ENCODE measurements at regions not wholly inside any gene's neighbourhood (a gene's known extent, or its start where the extent isn't known, plus 50 kb on each side); places are given as distances from the start of the nearest gene placed in this dataset.

DNA sequence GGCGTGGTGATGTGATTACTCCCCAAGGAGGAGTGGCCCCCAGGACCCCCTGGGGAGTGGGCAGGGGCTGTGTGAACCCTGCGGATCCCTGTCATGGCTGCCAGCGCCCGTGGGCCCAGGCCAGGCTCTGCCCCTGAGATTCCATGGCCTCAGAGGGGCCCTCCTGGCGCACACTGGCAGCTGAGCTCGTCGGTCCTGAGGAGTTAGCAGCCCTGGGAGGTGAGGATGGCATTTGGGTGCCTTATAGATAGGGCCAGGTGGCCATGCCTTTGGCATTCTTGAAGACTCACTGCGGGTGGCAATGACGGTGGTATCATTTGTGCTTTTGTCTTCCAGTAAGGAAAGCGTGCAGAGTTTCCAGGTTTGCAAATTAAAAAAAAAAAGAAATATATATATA, 146.8 kb upstream of the GSE1 start:
- no peak for DNase-seq

DNA sequence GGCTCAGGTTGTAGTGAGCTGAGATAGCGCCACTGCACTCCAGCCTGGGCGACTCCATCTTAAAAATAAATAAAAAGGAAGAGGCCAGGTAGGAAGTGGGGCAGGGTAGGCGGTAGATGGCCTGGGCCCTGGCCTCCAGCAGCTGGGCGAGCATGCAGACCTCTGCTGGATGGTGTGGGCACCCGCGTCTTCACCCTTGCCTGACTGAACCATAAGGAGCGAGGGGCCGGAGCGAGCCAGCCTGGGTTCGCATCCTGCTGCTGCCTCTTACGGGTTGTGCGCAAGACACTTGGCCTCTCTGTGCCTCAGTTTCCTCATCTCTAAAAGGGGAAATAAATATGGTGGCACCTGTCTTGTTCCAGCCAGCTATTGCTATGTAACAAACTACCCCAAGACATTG, 146.1 kb upstream of the GSE1 start:
- no peak for DNase-seq

DNA sequence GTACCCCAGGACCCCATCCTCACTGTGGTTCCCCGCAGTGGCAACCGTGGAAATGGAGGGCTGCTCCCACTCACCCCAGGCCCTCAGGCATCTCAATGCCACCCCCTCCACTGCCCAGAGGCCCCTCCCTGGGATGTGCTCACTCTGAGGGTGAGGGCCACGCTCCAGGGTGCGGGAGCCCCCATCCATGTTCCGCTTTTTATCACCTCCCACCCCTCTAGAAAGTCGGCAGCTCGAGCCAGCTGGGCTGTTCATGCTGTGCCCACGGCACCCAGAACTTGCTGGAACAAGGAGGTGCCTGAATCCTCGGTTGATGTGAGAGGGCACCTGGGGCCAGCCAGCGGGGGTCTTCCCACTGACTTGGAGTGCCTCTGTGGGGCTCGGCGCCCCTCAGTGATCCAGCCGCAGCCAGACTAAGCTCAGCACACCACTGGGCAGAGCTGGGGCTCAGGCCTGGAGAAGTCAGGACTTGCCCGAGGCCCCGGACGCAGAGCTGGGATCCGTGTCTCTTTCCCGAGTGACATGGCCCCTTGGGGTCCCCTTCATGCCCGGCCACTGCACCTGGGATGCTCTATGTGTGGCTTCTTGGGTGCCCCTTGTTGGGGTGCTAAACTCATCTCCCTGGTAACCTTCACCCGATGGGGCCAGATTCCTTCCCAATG, 143.1 kb upstream of the GSE1 start:
- DNase-seq: no peak

DNA sequence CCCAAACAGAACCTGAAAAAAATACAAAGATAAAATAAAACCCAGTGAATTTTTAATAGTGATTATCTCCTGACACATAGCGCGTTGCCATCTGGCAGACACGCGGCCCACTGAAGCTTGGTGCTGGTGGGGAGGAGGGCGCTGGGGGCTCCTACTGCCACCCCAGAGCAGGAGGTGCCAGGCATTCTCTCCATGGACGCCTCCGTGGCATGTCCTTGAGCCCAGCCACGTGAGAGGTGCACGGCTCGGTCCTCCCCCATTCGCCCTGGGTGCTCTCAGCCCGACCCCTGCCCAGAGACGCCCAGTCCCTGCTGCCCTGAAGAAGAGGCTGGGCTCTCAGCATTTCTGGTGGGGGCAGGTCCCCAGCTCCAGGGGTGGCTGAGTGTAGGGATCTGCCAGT, 142.2 kb upstream of the GSE1 start:
- no peak for DNase-seq

DNA sequence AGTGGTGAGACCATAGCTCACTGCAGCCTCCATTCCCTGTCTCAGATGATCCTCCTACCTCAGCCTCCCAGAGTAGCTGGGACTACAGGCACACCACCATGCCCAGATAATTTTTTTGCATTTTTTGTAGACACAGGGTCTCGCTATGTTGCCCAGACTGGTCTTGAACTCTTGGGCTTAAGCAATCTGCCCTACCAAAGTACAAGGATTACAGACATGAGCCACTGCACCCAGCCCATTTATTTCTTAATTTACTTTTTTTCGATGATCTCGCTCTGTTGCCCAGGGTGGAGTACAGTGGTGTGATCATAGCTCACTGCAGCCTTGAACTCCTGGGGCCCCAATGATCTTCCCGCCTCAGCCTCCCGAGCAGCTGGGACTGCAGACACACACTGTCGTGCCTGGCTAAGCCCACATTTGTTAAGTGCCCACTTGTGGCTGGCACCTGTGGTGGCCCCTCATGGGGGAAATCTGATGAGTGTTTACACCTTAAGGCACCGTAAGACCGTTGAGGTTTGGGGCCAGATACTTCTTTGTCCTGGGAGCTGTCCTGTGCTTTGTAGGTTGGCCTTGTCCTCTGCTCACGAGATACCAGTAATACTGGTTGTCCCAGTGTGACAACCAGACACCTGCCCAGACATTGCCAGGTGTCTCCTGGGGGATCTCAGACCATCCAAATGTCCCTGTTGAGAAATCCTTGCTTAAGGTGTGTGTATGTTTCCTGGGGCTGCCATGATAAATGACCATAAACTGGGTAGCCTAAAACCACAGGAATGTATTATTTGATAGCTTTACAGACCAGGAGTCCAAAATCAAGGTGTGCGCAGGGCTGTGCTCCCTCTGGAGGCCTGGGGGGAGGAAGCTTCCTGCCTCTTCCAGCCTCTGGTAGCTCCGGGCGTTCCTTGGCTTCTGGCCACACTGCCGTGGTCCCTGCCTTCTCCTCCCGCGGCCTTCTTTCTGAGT, 141.4 kb upstream of the GSE1 start:
- DNase-seq: no peak

DNA sequence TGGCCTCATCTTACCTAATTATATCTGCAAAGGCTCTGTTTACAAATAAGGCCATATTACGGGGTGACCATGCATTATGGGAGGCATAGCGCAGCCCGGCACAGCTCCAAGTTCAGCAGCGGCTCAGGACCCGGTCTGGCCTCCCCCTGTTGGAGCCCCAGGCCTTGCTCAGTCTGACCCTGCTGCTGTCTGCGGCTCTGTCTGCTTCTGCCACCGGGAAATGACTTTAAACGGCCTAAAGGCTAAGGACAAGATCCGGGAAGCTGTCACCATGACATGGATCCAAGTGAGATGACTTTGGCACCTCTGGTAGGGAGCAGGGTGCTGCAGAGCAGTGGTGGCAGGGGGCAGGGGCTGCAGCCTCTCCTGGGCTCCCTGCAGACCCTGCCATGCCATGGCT, 140.6 kb upstream of the GSE1 start:
- no peak for DNase-seq

DNA sequence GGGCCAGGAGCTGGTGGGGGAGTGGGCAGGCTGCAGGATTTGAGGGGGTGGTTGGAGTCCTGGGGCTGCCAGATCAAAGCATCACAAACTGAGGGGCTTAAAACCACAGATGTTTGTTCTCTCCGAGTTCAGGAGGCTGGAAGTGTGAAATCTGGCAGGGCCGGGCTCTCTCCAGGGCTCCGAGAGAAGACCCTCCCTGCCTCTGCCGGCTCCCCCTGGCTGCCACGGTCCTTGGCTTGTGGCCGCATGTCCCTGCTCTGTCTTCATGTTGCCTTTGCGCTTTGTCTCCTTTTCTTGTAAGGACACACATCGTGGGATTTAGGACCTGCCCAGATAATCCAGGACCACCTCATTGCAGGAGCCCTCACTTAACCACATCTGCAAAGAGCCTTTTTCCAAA, 139.8 kb upstream of the GSE1 start:
- no peak for DNase-seq

DNA sequence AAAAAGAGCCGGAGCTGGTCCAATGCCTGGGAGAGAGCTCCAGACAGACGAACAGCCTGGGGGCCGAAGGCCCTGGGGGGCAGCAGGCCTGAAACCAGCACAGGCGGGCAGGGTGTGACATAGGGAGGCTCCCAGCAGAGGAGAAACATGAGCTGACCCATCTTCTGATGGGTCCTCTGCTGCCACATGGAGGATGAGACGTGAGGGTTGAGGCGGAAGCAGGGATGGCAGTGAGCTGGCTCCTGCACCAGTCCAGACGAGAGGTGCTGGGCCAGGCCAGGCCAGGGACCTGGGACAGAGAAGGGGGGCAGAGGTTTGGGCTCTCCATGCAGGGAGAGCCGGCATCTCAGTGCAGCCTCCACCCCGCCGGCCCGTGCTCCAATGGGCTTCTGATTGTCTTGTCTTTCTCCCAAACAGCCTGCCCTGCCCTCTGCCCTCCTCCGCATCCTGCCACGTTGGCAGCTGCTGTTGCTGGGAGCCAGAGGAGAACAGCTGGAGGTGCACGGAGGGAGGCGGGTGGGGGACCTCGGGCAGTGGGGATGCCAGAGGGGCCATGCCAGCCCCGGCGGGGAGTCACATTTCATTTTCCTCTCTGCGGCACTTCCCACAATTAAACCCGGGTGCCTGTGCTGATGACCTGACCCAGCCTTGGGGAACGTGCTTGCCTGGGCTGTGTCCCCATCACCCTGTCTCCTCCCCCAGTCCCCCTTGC, 139.1 kb upstream of the GSE1 start:
- no peak for DNase-seq

DNA sequence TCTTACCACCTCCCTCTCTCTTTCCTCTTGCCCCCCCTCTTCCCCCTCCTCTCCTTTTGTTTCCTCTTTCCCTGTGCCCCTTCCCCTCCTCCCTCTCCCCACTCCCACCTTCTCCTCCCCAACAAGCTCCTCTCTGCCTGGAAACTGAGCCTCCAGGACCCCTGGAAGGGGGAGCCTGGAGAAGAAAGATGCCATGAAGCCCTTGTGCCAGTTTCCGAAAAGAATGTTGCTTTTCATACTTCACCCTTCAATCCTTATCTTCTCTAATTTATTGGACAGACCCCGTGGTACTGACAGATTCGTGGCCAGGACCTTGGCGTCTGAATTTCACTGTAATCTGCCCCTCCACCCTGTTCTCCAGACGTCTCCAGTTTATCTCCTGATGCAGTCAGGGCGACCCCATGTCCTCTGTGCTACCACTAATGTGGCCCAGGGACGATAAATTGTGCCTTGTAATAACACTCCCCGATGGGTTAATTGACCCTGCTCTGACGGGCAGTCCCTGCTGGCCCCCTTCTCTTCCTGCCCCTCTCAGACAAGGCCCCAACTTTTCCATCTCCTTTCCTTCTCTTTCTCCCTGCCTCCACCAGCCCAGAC, 138.4 kb upstream of the GSE1 start:
- DNase-seq: no peak

DNA sequence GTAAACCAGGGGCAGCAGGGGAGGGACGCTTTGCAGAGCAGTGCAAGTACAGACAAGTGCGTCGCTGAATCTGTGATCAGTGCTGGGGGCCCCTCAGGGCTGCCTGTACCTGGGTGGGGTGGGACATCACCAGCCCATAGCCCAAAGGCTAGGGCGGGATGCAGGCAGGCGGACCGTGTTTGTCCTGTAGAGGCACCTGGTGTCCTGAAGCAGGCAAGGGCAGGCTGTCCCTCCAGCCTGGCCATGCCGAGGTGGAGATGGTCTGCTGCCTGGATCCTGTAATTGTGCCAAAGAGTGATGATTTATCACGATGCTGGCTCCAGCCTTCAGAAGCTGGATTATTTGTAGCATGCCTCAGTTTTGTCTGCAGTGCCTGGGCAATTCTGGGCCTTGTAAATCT, 137.9 kb upstream of the GSE1 start:
- DNase-seq: no peak

DNA sequence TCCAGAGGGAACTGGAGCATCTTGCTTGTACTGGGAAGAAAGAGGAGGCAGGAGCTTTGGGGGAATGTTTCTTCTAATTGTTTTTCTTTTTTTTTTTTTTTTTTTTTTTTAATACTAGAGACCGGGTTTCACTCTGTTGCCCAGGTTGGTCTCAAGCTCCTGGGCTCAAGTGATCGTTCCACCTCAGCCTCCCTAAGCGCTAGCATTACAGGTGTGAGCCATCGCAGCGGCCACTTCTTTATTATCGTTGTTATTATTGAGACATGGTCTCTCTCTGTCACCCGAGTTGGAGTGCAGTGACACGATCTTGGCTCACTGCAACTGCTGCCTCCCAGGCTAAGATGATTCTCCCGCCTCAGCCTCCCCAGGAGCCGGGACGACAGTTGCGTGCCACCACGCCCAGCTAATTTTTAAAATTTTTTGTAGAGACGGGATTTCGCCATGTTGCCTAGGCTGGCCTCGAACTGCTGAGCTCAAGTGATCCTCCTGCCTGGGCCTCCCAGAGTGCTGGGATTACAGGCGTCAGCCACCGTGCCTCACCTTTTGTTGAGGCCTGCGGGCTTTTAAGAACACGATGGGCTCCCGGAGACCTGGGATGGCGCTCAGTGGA, 137.3 kb upstream of the GSE1 start:
- no peak for DNase-seq

DNA sequence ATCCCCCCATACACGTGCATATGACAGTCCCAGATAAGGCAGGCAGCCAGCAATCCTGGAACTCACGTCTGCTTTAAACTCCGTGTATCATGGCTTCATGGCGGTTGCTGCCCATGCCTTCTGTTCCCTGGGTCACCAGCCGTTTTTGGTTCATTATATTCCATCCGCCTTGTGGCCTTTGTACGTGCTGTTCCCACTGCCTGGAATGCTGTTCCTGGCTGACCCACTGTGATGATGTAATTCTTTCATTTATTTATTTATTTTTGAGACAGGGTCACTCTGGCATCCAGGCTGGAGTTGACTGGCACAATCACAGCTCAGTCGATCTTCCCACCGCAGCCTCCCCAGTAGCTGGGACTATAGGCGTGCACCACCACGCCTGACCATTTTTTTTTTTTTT, 136.7 kb upstream of the GSE1 start:
- no peak for DNase-seq

DNA sequence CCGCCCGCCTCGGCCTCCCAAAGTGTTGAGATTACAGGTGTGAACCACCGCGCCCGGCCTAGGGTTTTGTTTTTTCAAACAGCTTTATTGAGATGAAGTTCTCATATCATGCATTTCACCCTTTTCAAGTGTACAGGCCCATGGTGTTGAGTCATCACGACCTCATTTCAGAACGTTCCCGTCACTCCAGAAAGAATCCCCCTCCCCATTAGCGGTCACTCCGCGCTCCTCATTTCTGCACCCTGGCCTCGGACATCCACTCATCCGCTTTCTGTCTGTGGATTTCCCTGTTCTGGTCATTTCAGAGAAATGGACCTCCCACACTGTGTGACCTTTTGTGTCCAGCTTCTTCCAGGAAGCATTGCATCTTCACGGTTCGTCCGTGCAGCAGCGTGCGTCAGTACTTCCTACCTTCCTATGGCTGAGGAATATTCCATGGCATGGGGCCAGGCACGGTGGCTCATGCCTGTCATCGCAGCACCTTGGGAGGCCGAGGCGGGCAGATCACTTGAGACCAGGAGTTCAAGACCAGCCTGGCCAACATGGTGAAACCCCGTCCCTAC, 135.2 kb upstream of the GSE1 start:
- DNase-seq: no peak

DNA sequence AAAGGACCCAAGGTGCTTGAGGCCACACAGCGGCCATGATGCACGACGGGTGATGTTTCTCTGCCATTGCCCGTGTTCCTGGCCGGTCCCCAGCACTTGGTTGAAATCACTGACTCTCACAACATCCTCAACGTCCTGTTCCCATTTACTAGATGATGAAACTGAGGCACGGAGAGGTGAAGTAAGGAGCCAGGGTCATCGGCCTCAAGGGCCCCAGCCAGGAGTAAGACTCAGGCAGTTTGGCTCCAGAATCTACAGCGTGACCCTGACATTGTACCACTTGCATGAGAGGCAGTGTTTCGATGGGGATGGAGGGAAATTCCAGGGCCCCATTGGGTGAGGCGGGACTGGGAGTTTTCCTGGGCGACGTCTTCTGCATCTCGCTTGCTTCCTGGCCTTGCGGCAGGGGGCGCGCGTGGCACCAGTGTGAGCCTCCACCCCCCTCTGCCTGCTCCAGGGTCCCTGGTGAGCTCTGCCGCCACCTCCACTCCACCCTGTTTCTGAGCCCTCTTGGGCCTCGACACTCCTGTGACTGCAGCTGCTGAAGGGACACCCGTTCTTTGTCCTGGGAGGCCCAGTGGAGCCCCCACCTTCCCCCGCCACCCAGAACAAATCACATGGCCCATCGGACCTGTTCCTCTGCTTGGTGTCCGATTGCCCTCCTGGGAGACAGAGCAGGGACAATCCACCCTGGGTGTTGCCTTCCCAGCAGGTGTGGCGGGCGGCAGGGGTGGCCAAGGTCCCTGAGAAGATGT, 133.0 kb upstream of the GSE1 start:
- DNase-seq: no peak

DNA sequence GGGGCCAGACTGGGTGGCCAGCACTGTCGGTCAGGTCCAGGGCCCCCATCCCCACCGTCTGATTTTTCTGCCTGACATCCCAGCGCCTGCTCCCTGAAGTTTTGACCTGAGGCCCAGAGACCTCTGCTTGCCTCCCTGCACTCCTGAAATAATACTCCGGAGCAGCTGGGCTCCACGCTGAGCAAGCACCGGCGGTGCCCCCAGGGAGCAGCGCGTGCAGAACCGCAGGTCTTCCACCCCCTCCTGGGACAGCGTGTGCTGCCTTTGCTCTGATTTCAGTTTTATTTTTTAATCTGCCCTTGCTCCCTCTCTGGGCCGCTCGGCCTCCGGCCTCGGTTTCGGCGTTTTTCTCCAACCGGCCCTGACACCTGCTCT, 132.4 kb upstream of the GSE1 start:
- no peak for DNase-seq

DNA sequence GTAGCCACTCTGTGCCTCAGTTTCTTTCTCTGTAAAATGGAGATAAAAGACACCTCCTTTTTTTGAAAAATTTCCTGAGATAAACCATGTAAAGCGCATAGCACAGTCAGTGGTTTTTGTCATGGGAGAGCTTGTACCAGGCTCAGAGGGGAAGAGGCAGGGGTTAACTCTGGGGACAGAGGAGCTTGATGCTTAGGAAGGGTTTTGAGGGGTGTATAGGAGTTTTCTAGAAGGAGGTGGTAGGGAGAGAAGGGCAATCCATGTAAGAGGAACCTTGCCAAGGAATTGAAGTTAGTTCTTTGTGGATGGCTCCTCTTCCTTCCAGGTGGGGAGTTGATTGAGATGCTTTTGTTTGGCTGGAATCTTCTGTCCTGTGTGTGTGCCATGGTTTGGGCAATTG, 131.9 kb upstream of the GSE1 start:
- DNase-seq: no peak

DNA sequence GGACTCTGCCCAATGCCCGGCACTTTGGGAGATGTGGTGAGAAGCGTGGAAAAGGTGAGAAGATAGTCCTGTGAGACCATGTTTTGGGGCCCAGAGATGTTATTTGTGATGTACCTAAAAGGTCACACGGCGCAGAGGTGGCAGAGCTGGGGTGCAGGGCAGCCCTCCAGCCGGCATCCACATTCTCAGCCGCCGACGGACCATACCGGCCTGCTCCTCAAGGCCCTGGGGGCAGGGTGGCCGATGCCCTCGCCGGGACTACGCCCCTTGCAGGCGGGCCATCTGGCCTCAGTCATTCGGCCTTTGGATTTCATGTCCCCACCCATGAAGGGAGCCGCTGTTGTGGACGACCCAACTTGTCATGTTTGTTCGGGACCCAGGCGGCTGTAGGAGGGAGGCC, 131.4 kb upstream of the GSE1 start:
- no peak for DNase-seq

DNA sequence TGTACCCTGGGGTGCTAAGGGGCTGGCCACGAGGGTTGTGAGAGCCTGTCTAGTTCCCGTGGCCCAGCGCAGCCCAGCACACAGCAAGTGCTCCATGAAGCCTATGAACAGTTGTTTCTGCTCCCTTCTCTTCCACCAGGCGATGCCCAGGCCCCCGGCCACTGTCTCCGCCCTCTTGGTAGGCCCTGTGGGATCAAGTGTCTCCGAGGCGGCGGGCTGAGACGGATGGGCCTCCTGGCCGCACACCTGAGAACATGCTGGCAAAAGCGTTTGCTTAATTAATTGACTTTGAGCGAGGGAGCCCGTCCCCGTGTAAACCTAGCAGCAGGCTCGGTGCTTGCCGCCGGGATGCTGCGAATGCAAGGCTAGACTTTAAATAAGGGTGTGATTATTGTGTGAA, 129.7 kb upstream of the GSE1 start:
- DNase-seq: no peak

DNA sequence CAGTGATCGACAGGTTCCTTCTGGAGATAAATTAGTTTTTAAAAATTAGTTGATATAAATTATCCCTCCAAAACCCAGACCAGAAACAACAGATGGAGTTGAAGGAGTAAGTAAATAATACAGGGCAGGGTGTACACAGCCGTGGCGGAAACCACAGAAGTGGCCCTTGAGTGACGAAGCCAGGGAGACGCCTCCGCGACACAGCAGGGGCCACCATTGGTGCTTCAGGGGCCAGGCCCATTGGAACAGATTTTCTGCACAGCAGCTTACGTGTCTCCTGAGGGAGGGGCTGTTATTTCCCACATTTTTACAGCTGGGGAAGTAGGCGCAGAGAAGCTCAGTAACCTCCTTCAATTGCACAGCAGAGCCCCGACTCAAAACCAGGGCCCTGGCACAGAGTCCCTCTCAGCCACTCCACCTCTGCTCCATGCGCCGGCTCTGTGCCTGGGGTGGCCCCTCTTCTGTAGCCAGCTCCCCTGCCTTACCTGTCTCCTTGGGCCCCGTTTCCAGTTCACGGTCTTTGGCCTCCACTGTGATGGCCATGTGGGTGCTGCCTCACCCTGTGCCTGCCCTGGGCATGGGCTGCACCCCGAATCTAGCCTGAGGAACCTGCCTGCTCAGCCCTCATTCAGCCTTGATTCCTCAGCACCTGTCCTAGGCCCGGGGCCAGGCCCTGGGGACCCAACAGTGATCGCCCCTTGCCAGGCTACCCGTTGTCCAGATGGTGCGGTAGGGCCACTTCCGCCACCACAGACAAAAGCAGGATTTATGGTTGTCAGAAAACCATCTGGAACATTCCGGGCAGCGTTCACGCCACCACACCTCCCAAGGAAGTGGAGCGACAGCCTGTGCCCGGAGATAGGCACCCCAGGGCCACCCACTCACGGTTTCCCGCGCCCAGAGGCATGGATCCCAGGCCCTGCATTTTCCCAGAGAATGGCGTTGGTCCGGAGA, 128.5 kb upstream of the GSE1 start:
- DNase-seq: no peak

DNA sequence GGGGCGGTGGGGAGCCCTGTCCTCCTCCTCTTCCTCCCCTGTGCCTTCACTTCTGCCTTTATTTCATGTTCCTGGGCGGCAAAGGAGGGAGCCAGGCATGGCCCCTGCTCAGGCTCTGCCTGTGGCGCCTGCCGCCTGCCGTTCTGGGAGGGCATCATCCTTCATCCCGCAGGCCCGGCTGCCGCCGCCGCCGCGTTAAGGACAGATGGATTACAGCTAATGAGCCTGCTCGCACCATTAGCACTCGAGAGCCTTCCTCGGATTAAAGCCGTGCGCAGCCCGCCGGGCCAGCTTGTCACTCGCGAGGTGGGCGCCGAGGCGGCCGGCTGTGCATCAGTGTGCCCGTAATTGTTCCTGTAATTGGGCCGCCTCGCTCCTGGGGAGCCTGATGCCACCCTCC, 127.7 kb upstream of the GSE1 start:
- no peak for DNase-seq
